ENCODE measurements at regions not wholly inside any gene's neighbourhood (a gene's known extent, or its start where the extent isn't known, plus 50 kb on each side); places are given as distances from the start of the nearest gene placed in this dataset.

- DNase-seq (ENCODE audit: low spot score) = no peak
Measured at GRCh38 chr20:12047838-12048432, 130.2 kb downstream of the BTBD3 start.

DNA sequence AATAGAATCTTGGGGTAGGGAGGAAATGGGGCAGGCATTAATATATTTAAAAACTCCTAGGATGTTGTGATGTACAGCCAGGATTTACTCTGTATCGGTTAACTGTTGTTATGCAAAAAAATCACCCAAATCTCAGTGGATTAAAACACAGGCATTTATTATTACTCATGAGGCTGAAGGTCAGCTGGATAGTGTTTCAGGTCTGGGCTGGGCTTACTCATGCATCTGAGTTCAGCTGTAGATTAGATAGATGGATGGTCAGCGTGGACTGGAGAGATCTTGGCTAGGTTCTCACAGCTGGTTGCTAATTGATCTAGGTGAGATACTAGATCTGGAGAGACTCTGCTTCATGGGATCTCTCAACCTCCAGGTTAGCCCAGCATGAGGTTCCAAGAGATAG is 131.4 kb downstream of the BTBD3 start:
- TF ChIP-seq CTCF (IDR thresholded peaks at IDR 0.05; ENCODE audit: extremely low read depth, missing control alignments) = no peak
- DNase-seq (ENCODE audit: low spot score) = no peak

More at GRCh38 chr20:12047838-12048432, 130.2 kb downstream of the BTBD3 start:
- TF ChIP-seq CTCF (IDR thresholded peaks at IDR 0.05; ENCODE audit: extremely low read depth, missing control alignments) = no peak

GRCh38 chr20:12051206-12052163 is 133.8 kb downstream of the BTBD3 start:
- DNase-seq (ENCODE audit: low spot score) = no peak
- no peak for TF ChIP-seq CTCF (IDR thresholded peaks at IDR 0.05; ENCODE audit: extremely low read depth, missing control alignments)

DNA sequence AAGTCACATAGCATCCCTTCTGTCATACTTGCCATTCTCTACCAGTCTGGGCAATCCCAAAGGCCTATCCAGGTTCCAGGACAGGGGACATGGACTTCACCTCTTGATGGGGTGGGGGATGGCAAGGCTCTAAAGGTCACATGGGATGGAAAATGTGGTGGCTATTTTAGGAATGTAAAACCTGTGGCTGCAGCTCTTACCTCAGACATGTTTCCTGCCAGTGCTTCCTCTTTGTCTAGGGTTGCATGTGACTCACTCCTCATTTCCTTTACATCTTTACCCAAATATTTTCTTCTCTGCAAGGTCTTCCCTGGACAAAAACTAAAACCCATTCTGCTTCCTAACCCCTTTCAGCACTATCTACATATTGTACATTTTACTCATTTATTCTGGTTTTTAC is 135.7 kb downstream of the BTBD3 start:
- TF ChIP-seq CTCF (IDR thresholded peaks at IDR 0.05; ENCODE audit: extremely low read depth, missing control alignments) = no peak

GRCh38 chr20:12054556-12054955 is 136.9 kb downstream of the BTBD3 start:
- TF ChIP-seq CTCF (IDR thresholded peaks at IDR 0.05; ENCODE audit: extremely low read depth, missing control alignments) = no peak
- no peak for DNase-seq (ENCODE audit: low spot score)

More for the DNA sequence above, 135.7 kb downstream of the BTBD3 start:
- DNase-seq (ENCODE audit: low spot score) = no peak

DNA sequence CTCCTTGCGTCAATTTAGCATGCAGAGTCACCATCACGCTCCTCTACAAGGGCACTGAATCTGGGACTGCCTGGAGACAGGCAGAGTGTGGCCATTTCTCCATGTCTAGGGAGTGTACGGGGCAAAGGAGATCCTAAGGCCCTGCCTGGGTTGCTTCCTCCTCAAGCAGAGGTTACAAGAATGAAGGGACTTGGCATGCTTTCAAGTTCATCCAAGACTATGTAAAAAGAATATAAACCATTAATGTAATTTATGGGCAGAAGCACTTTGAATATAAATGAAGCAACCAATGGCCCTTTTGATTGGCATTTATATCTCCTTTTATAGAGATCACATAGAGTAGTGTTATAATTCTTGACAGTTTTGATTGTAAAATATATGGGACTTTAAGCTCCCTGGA is 137.5 kb downstream of the BTBD3 start:
- DNase-seq (ENCODE audit: low spot score) = no peak
- TF ChIP-seq CTCF (IDR thresholded peaks at IDR 0.05; ENCODE audit: extremely low read depth, missing control alignments) = no peak

DNA sequence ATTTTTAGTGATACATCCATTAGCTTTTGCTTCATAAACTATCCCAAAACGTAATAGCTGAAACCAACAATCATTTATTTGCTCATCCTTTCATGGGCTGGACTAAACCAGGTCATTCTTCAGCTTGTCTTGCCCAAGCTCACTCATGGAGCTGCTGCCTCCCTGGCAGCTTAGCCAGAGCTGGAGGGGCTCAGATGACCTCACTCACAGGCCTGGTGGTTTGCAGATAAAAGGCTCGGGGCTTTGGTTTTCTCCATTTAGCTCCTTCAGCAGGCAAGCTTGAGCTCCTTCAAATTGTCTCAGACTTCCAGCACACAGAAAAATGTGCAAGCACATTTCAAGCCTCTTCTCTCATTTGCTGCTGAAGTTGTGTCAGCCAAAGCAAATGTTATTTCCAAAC is 139.1 kb downstream of the BTBD3 start:
- TF ChIP-seq CTCF (IDR thresholded peaks at IDR 0.05; ENCODE audit: extremely low read depth, missing control alignments) = no peak
- no peak for DNase-seq (ENCODE audit: low spot score)

Measured in GM20000 (cell line).